ENCODE measurements at regions not wholly inside any gene's neighbourhood (a gene's known extent, or its start where the extent isn't known, plus 50 kb on each side); places are given as distances from the start of the nearest gene placed in this dataset.
A peak's percentile ranks its signal among the peaks of the same experiment; 100 is the strongest.

GRCh38 chr21:26736449-26736848, 108.8 kb downstream of the ADAMTS1 start:
- DNase-seq = no peak

GRCh38 chr21:26732432-26733221, 112.6 kb downstream of the ADAMTS1 start:
- DNase-seq = no peak

- no peak for DNase-seq
Observed at GRCh38 chr21:26719750-26720149, 125.5 kb downstream of the ADAMTS1 start.

GRCh38 chr21:26717146-26717739, 128.0 kb downstream of the ADAMTS1 start:
- DNase-seq = no peak

- peak; percentile 8 for DNase-seq
Observed at GRCh38 chr21:26715878-26716506, 129.2 kb downstream of the ADAMTS1 start.

- no peak for DNase-seq
Observed at GRCh38 chr21:26715116-26715515, 130.1 kb downstream of the ADAMTS1 start.

GRCh38 chr21:26710155-26710554, 135.1 kb downstream of the ADAMTS1 start:
- DNase-seq = no peak

- DNase-seq = no peak
Observed at GRCh38 chr21:26709090-26709489, 136.0 kb upstream of the CYYR1 start.

GRCh38 chr21:26708223-26708800, 135.2 kb upstream of the CYYR1 start:
- no peak for DNase-seq

GRCh38 chr21:26707246-26707645, 134.2 kb upstream of the CYYR1 start:
- DNase-seq = no peak

- no peak for DNase-seq
Observed at GRCh38 chr21:26698416-26698815, 125.3 kb upstream of the CYYR1 start.

- DNase-seq = no peak
Observed at GRCh38 chr21:26691416-26691815, 118.3 kb upstream of the CYYR1 start.

GRCh38 chr21:26686705-26687104, 113.6 kb upstream of the CYYR1 start:
- no peak for DNase-seq

GRCh38 chr21:26686278-26686677, 113.2 kb upstream of the CYYR1 start:
- no peak for DNase-seq

GRCh38 chr21:26684889-26685288, 111.8 kb upstream of the CYYR1 start:
- no peak for DNase-seq

GRCh38 chr21:26683996-26684395, 110.9 kb upstream of the CYYR1 start:
- DNase-seq = no peak

GRCh38 chr21:26679284-26679683, 106.2 kb upstream of the CYYR1 start:
- no peak for DNase-seq

GRCh38 chr21:26674323-26674722, 101.2 kb upstream of the CYYR1 start:
- no peak for DNase-seq

- DNase-seq = no peak
Observed at GRCh38 chr21:26669215-26669764, 96.2 kb upstream of the CYYR1 start.

GRCh38 chr21:26659757-26660156, 86.7 kb upstream of the CYYR1 start:
- no peak for DNase-seq

GRCh38 chr21:26659182-26659581, 86.1 kb upstream of the CYYR1 start:
- no peak for DNase-seq

- no peak for DNase-seq
Observed at GRCh38 chr21:26655460-26655859, 82.4 kb upstream of the CYYR1 start.

- DNase-seq = no peak
Observed at GRCh38 chr21:26653430-26653829, 80.3 kb upstream of the CYYR1 start.

- no peak for DNase-seq
Observed at GRCh38 chr21:26652854-26653253, 79.8 kb upstream of the CYYR1 start.

Data from NCI-H2107 (cell line).